HEK293 (cell line): ENCODE measurements at regions not wholly inside any gene's neighbourhood (a gene's known extent, or its start where the extent isn't known, plus 50 kb on each side); places are given as distances from the start of the nearest gene placed in this dataset.

ENCODE experiments used
- CTCF ChIA-PET: fragments of 350-600 bp; formaldehyde crosslinking; extraction: SDS; loops from one replicate; lab custom pipeline; 2021; ENCODE audit warnings: antibody characterized with exemption; lab: Yijun Ruan, JAX
- POLR2A ChIA-PET: fragments of 300-600 bp; formaldehyde crosslinking; extraction: SDS; loops from one replicate; lab custom pipeline; 2020; ENCODE audit warnings: antibody characterized with exemption, inconsistent platforms; lab: Yijun Ruan, JAX
- H3K27ac ChIP-seq: fragments of 200-500 bp; sonication (Bioruptor generic); 2 replicates; pipeline ENCODE4 v1.5.1; 2014; ENCODE audit warnings: low read depth, low read length, control low read depth, inconsistent platforms; ENCODE audit errors: extremely low read depth
- H3K36me3 ChIP-seq, 2 experiments: fragments of 200-500 bp in 1 of 2; sonication (Bioruptor generic) in 1 of 2; 1 replicate in 1 of 2; 2 replicates in 1 of 2; pipeline ENCODE4 v1.5.1; 2014 to 2017; ENCODE audit warnings: inconsistent platforms in 2 of 2, low read length in 2 of 2; ENCODE audit not compliant: control insufficient read depth in 2 of 2, insufficient read depth in 1 of 2
- H3K4me1 ChIP-seq: fragments of 200-500 bp; sonication (Bioruptor generic); 2 replicates; pipeline ENCODE4 v1.5.1; 2014; ENCODE audit warnings: mild to moderate bottlenecking, low read length, inconsistent platforms; ENCODE audit not compliant: control insufficient read depth, insufficient read depth
- H3K4me3 ChIP-seq: 2 replicates; pipeline ENCODE4 v1.5.1; 2011; ENCODE audit warnings: low read depth, mild to moderate bottlenecking, control low read depth, low read length, moderate library complexity
- H3K9me3 ChIP-seq: fragments of 200-500 bp; sonication (Bioruptor generic); 2 replicates; pipeline ENCODE4 v1.5.1; 2014; ENCODE audit warnings: low read depth, low read length, inconsistent platforms; ENCODE audit not compliant: control insufficient read depth, insufficient read depth
- AEBP2 ChIP-seq: fragments of 450-650 bp; formaldehyde crosslinking; IDR thresholded peaks from 2 replicates; pipeline ENCODE4 v1.5.1; 2016; ENCODE audit warnings: missing biosample characterization, missing genetic modification characterization, borderline replicate concordance
- ATF2 ChIP-seq: fragments of 450-650 bp; formaldehyde crosslinking; IDR thresholded peaks from 2 replicates; pipeline ENCODE4 v1.5.1; 2016; ENCODE audit warnings: missing biosample characterization, missing genetic modification characterization, low read depth
- IKZF3 ChIP-seq: fragments of 450-650 bp; IDR thresholded peaks from 2 replicates; pipeline ENCODE4 v1.5.0; 2018; ENCODE audit warnings: missing biosample characterization, mild to moderate bottlenecking, missing genetic modification characterization, moderate library complexity
- KLF10 ChIP-seq: fragments of 450-650 bp; IDR thresholded peaks from 2 replicates; pipeline ENCODE4 v1.5.1; 2018; ENCODE audit warnings: missing biosample characterization, mild to moderate bottlenecking, missing genetic modification characterization
- MZF1 ChIP-seq: fragments of 450-650 bp; formaldehyde crosslinking; IDR thresholded peaks from 2 replicates; pipeline ENCODE4 v1.5.1; 2017; ENCODE audit warnings: missing biosample characterization, missing genetic modification characterization, borderline replicate concordance
- RBAK ChIP-seq: fragments of 450-650 bp; formaldehyde crosslinking; IDR thresholded peaks from 2 replicates; pipeline ENCODE4 v1.5.1; 2016; ENCODE audit warnings: missing biosample characterization, missing genetic modification characterization
- TSHZ1 ChIP-seq: fragments of 450-650 bp; formaldehyde crosslinking; IDR thresholded peaks from 2 replicates; pipeline ENCODE4 v1.5.1; 2016; ENCODE audit warnings: missing biosample characterization, missing genetic modification characterization, borderline replicate concordance
- ZFHX2 ChIP-seq: fragments of 450-650 bp; formaldehyde crosslinking; conservative IDR thresholded peaks from 2 replicates; pipeline ENCODE4 v1.5.1; 2016; ENCODE audit warnings: missing biosample characterization, missing genetic modification characterization
- ZFP41 ChIP-seq: fragments of 450-650 bp; formaldehyde crosslinking; IDR thresholded peaks from 2 replicates; pipeline ENCODE4 v1.5.1; 2016; ENCODE audit warnings: missing biosample characterization, missing genetic modification characterization, borderline replicate concordance
- ZNF140 ChIP-seq: fragments of 450-650 bp; formaldehyde crosslinking; IDR thresholded peaks from 2 replicates; pipeline ENCODE4 v1.5.1; 2016; ENCODE audit warnings: missing biosample characterization, missing genetic modification characterization
- ZNF18 ChIP-seq: fragments of 450-650 bp; formaldehyde crosslinking; IDR thresholded peaks from 2 replicates; pipeline ENCODE4 v1.5.1; 2016; ENCODE audit warnings: missing biosample characterization, missing genetic modification characterization
- ZNF19 ChIP-seq: fragments of 450-650 bp; formaldehyde crosslinking; IDR thresholded peaks from 2 replicates; pipeline ENCODE4; 2016; ENCODE audit warnings: missing biosample characterization, missing genetic modification characterization, low read depth
- ZNF302 ChIP-seq: fragments of 450-650 bp; formaldehyde crosslinking; IDR thresholded peaks from 2 replicates; pipeline ENCODE4 v1.5.1; 2016; ENCODE audit warnings: missing biosample characterization, missing genetic modification characterization, low read depth
- ZNF513 ChIP-seq: fragments of 450-650 bp; IDR thresholded peaks from 2 replicates; pipeline ENCODE4 v1.5.1; 2018; ENCODE audit warnings: missing biosample characterization, missing genetic modification characterization
- ZNF529 ChIP-seq: fragments of 450-650 bp; formaldehyde crosslinking; IDR thresholded peaks from 2 replicates; pipeline ENCODE4 v1.5.1; 2017; ENCODE audit warnings: missing genetic modification characterization, missing biosample characterization; ENCODE audit not compliant: insufficient replicate concordance
- ZNF600 ChIP-seq: fragments of 450-650 bp; formaldehyde crosslinking; IDR thresholded peaks from 2 replicates; pipeline ENCODE4 v1.5.1; 2016; ENCODE audit warnings: missing biosample characterization, missing genetic modification characterization
- ZNF610 ChIP-seq: fragments of 450-650 bp; formaldehyde crosslinking; IDR thresholded peaks from 2 replicates; pipeline ENCODE4 v1.5.1; 2016; ENCODE audit warnings: missing biosample characterization, missing genetic modification characterization, borderline replicate concordance
- ZNF654 ChIP-seq: fragments of 450-650 bp; formaldehyde crosslinking; IDR thresholded peaks from 2 replicates; pipeline ENCODE4 v1.5.1; 2016; ENCODE audit warnings: low read depth, missing biosample characterization, missing genetic modification characterization
- ZNF707 ChIP-seq: fragments of 450-650 bp; formaldehyde crosslinking; IDR thresholded peaks from 2 replicates; pipeline ENCODE4 v1.5.1; 2016; ENCODE audit warnings: missing biosample characterization, missing genetic modification characterization
- ZNF768 ChIP-seq: fragments of 450-650 bp; formaldehyde crosslinking; IDR thresholded peaks from 2 replicates; pipeline ENCODE4 v1.5.1; 2018; ENCODE audit warnings: missing biosample characterization, mild to moderate bottlenecking, missing genetic modification characterization

GRCh38 chr2:152867397-152867796 is 149.0 kb downstream of the ARL6IP6 start:
- Histone ChIP-seq H3K4me1 (no peaks in the 10 kb centered on the region), H3K4me3 (no peak overlapping the region), H3K36me3 (no peaks in the 10 kb centered on the region), H3K27ac (no peak overlapping the region), H3K9me3 (no peaks in the 10 kb centered on the region)
- CTCF ChIA-PET = interaction anchor here (0.6 kb wide), 1 partner anchor 882 kb away, joined by 4 read pairs; no protein-coding TSS in a partner anchor
- TF ChIP-seq ZNF707 (tag by site-specific recombination) (no peak), TSHZ1 (tag by site-specific recombination) (no peak), RBAK (no peak), AEBP2 (tag by site-specific recombination) (no peak), ZNF19 (tag by site-specific recombination) (no peak), ZNF768 (no peak), ZFHX2 (tag by site-specific recombination) (no peak), ZNF529 (tag by site-specific recombination) (no peak), ZNF654 (tag by site-specific recombination) (no peak), ZNF600 (tag by site-specific recombination) (no peak), ZNF140 (no peak), ZNF610 (tag by site-specific recombination) (no peak), KLF10 (no peak), ZNF513 (tag by site-specific recombination) (no peak), IKZF3 (tag by site-specific recombination) (no peak), ZNF18 (tag by site-specific recombination) (no peak)
- TF ChIP-seq, all 188 proteins: peak for 0
- POLR2A ChIA-PET = no interaction called here

GRCh38 chr2:152864601-152865149 is 146.3 kb downstream of the ARL6IP6 start:
- POLR2A ChIA-PET = no interaction called here
- no peaks in the 10 kb centered on the region for H3K36me3 ChIP-seq

More at GRCh38 chr2:152864601-152865149, 146.3 kb downstream of the ARL6IP6 start:
- Histone ChIP-seq H3K9me3 (no peaks in the 10 kb centered on the region), H3K27ac (no peak overlapping the region), H3K4me3 (no peak overlapping the region), H3K4me1 (no peaks in the 10 kb centered on the region)
- TF ChIP-seq MZF1 (tag by site-specific recombination) = no peak
- no peak for TF ChIP-seq ZNF768
- TF ChIP-seq ZFP41 (tag by site-specific recombination) = no peak
- TF ChIP-seq ZNF302 (tag by site-specific recombination) = no peak
- TF ChIP-seq ATF2 = no peak
- CTCF ChIA-PET = no interaction called here
